ENCODE measurements at regions not wholly inside any gene's neighbourhood (a gene's known extent, or its start where the extent isn't known, plus 50 kb on each side); places are given as distances from the start of the nearest gene placed in this dataset.

DNA sequence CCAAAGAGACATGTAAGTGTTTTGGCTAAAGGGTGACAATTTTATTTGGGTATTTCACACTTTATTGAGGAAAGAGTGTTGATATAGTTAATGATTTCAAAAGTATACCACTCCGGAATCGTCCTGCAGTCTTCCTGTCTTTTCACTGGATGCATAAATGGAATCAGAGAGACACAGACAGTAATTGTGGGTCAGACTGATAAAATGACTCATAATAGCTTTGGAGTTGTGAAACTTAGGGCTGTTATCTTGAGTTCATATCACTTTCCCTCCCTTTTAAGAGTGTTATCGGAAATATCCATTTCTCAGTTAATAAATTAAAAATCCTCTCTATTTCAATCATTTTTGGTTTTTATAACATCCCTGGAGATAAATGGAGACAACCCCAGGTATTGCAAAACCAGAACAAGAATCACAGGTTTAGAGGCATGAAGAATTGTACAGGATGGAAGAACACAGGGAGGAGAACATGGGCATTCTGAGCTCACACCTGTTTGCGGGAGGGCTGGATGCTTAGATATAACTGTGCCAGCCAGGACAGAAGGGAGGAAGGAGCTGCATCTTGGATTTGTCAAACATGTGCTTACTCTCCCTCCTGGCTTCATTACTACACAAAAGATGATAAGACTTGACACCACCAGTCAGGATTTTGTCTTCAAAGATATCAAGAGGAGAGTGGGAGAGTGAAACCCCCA is 185.4 kb downstream of the LMO4 start:
- Mint-ChIP-seq H3K27ac (no peak overlapping the region), H3K27me3 (ENCODE audit: insufficient read depth) (no peaks in the 10 kb centered on the region), H3K36me3 (ENCODE audit: low read depth) (no peaks in the 10 kb centered on the region), H3K4me3 (no peak overlapping the region), H3K9me3 (no peaks in the 10 kb centered on the region), H3K4me1 (peaks cover 5% of the 10 kb centered on the region)
- Histone ChIP-seq H3K4me3 (ENCODE audit: low read length) (no peak overlapping the region), H3K27me3 (ENCODE audit: control insufficient read depth, insufficient read depth, low read length, poor library complexity, severe bottlenecking) (no peaks in the 10 kb centered on the region), H3K9me3 (ENCODE audit: control insufficient read depth, low read length) (no peaks in the 10 kb centered on the region), H3K27ac (ENCODE audit: low read depth, low read length) (no peak overlapping the region), H3K4me1 (ENCODE audit: control insufficient read depth, insufficient read depth, low read length) (no peaks in the 10 kb centered on the region), H3K36me3 (ENCODE audit: control insufficient read depth, insufficient read depth, low read length) (no peaks in the 10 kb centered on the region), H3K9ac (ENCODE audit: extremely low read depth, low read length, poor library complexity, severe bottlenecking) (no peak overlapping the region)
- 94 to 100% methylated on average over 3 to 4 of the region's 4 CpGs for WGBS, 2 experiments (ENCODE audit: insufficient coverage in 1 of 2, insufficient read length in 1 of 2)
- no peak for DNase-seq
- TF ChIP-seq, protein P1, sequence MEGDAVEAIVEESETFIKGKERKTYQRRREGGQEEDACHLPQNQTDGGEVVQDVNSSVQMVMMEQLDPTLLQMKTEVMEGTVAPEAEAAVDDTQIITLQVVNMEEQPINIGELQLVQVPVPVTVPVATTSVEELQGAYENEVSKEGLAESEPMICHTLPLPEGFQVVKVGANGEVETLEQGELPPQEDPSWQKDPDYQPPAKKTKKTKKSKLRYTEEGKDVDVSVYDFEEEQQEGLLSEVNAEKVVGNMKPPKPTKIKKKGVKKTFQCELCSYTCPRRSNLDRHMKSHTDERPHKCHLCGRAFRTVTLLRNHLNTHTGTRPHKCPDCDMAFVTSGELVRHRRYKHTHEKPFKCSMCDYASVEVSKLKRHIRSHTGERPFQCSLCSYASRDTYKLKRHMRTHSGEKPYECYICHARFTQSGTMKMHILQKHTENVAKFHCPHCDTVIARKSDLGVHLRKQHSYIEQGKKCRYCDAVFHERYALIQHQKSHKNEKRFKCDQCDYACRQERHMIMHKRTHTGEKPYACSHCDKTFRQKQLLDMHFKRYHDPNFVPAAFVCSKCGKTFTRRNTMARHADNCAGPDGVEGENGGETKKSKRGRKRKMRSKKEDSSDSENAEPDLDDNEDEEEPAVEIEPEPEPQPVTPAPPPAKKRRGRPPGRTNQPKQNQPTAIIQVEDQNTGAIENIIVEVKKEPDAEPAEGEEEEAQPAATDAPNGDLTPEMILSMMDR (conservative IDR thresholded peaks at IDR 0.05) = no peak

DNA sequence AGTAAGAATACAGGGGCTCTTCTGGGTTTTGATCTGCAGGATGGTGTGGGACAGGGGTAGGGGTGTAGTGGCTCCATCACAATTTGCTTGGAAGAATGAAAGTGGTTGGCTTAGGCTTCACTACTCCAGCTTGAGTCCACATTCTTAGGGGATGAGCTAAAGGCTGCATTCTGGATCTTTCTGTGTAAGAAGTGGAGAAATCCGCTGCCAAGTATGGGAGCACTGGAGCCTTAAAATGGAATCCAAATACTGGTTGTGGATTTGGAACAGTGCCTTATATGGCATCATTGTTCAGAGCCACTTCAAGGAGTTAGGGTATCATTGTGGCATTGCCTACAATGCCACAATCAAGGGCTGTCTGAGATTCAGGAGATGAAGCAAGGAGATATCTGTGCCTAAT is 187.1 kb downstream of the LMO4 start:
- Histone ChIP-seq H3K27me3 (ENCODE audit: control insufficient read depth, insufficient read depth, low read length, poor library complexity, severe bottlenecking) (no peaks in the 10 kb centered on the region), H3K4me3 (ENCODE audit: low read length) (no peak overlapping the region), H3K9ac (ENCODE audit: extremely low read depth, low read length, poor library complexity, severe bottlenecking) (no peak overlapping the region), H3K27ac (ENCODE audit: low read depth, low read length) (no peak overlapping the region), H3K4me1 (ENCODE audit: control insufficient read depth, insufficient read depth, low read length) (no peaks in the 10 kb centered on the region), H3K36me3 (ENCODE audit: control insufficient read depth, insufficient read depth, low read length) (no peaks in the 10 kb centered on the region), H3K9me3 (ENCODE audit: control insufficient read depth, low read length) (no peaks in the 10 kb centered on the region)
- Mint-ChIP-seq H3K4me1 (peaks cover 5% of the 10 kb centered on the region), H3K27ac (no peak overlapping the region), H3K9me3 (no peaks in the 10 kb centered on the region), H3K4me3 (no peak overlapping the region), H3K36me3 (ENCODE audit: low read depth) (no peaks in the 10 kb centered on the region), H3K27me3 (ENCODE audit: insufficient read depth) (no peaks in the 10 kb centered on the region)
- no peak for DNase-seq
- TF ChIP-seq, protein P1 (conservative IDR thresholded peaks at IDR 0.05) = no peak
- 96 to 100% methylated on average over 1 of the region's 1 CpG for WGBS, 2 experiments (ENCODE audit: insufficient coverage in 1 of 2, insufficient read length in 1 of 2)

DNA sequence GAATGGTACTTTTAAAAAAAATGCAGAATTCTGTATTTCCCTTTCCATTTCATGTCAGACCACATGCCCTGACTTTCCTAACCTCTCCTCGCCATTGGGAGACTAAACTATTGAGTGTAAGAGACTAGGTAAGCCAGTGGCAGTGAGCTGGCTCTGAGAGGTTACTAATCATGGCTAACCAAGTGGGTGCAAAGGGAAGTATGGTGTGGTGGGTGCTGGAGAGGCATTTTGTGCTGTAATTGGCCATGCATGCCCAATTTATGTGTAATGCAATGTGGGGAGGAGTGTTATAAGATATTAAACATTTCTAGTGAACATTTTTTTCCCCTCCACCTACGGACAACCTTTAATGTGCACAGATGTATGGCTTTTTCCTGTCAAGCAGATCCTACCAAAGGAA is 190.1 kb downstream of the LMO4 start:
- Mint-ChIP-seq H3K27me3 (ENCODE audit: insufficient read depth) (no peaks in the 10 kb centered on the region), H3K9me3 (no peaks in the 10 kb centered on the region), H3K36me3 (ENCODE audit: low read depth) (no peaks in the 10 kb centered on the region), H3K27ac (no peak overlapping the region), H3K4me1 (peaks cover 9% of the 10 kb centered on the region), H3K4me3 (no peak overlapping the region)
- H3K36me3 ChIP-seq (ENCODE audit: control insufficient read depth, insufficient read depth, low read length) = no peaks in the 10 kb centered on the region
- no peak overlapping the region for H3K4me3 ChIP-seq (ENCODE audit: low read length)
- no peak overlapping the region for H3K9ac ChIP-seq (ENCODE audit: extremely low read depth, low read length, poor library complexity, severe bottlenecking)
- TF ChIP-seq, protein P1 (conservative IDR thresholded peaks at IDR 0.05) = no peak
- 98% methylated on average over 2 of the region's 2 CpGs; no CpG with 5 or more reads in 1 of the 2 experiments for WGBS, 2 experiments (ENCODE audit: insufficient coverage in 1 of 2, insufficient read length in 1 of 2)
- H3K9me3 ChIP-seq (ENCODE audit: control insufficient read depth, low read length) = no peaks in the 10 kb centered on the region
- H3K27ac ChIP-seq (ENCODE audit: low read depth, low read length) = no peak overlapping the region
- peaks cover under 1% of the 10 kb centered on the region for H3K4me1 ChIP-seq (ENCODE audit: control insufficient read depth, insufficient read depth, low read length)
- no peaks in the 10 kb centered on the region for H3K27me3 ChIP-seq (ENCODE audit: control insufficient read depth, insufficient read depth, low read length, poor library complexity, severe bottlenecking)
- no peak for DNase-seq
